Omental fat pad (tissue), 3 donors: ENCODE measurements at regions not wholly inside any gene's neighbourhood (a gene's known extent, or its start where the extent isn't known, plus 50 kb on each side); places are given as distances from the start of the nearest gene placed in this dataset.
A peak's percentile ranks its signal among the peaks of the same experiment; 100 is the strongest.

ENCODE experiments used
- ATAC-seq: fragments of 150-250 bp; one replicate; pipeline ENCODE4 v1.9.1; 2016; ENCODE audit warnings: mild to moderate bottlenecking, moderate library complexity; ENCODE audit not compliant: low FRiP score
- DNase-seq: peaks from one replicate; pipeline ENCODE4 v3.0.0-alpha.2; 2019; ENCODE audit warnings: low spot score
- CTCF ChIP-seq, 3 donors: fragments of 450-650 bp; IDR thresholded peaks; one replicate each; pipeline ENCODE4 v1.5.1; 2016 to 2017; ENCODE audit warnings: antibody characterized with exemption in 3 of 3, mild to moderate bottlenecking in 3 of 3, moderate library complexity in 2 of 3

- DNase-seq (no peak), ATAC-seq (no peak)
- no peak for TF ChIP-seq CTCF (IDR thresholded peaks at IDR 0.05)
Measured at GRCh38 chr9:79477955-79478771, 93.6 kb upstream of the TLE4 start.

GRCh38 chr9:79480639-79481038 lies 91.1 kb upstream of the TLE4 start:
- DNase-seq = no peak
- ATAC-seq = no peak
- no peak for TF ChIP-seq CTCF (IDR thresholded peaks at IDR 0.05)

- DNase-seq (no peak), ATAC-seq (no peak)
- no peak for TF ChIP-seq CTCF (IDR thresholded peaks at IDR 0.05)
Measured at GRCh38 chr9:79481846-79482477, 89.8 kb upstream of the TLE4 start.

GRCh38 chr9:79485258-79485657 lies 86.5 kb upstream of the TLE4 start:
- no peak for TF ChIP-seq CTCF (IDR thresholded peaks at IDR 0.05)
- DNase-seq = no peak
- ATAC-seq = no peak

GRCh38 chr9:79489261-79490000 lies 82.3 kb upstream of the TLE4 start:
- no peak for TF ChIP-seq CTCF (IDR thresholded peaks at IDR 0.05)
- no peak for DNase-seq
- peak; percentile 53 for ATAC-seq

- peak; percentile 71 for ATAC-seq
- TF ChIP-seq CTCF (IDR thresholded peaks at IDR 0.05) = no peak
Measured at GRCh38 chr9:79490657-79491248, 81.0 kb upstream of the TLE4 start.

More at GRCh38 chr9:79490657-79491248, 81.0 kb upstream of the TLE4 start:
- DNase-seq = no peak
